Peyer's patch (tissue), 4 donors: ENCODE measurements at regions not wholly inside any gene's neighbourhood (a gene's known extent, or its start where the extent isn't known, plus 50 kb on each side); places are given as distances from the start of the nearest gene placed in this dataset.

Source experiments
- POLR2A ChIP-seq, 2 donors: fragments of 450-650 bp; IDR thresholded peaks; one replicate each; pipeline ENCODE4 v1.5.1; 2017; ENCODE audit warnings: antibody characterized with exemption in 2 of 2, mild to moderate bottlenecking in 2 of 2, moderate library complexity in 2 of 2
- TF ChIP-seq, protein P1 (sequence below), 6 experiments: fragments of 450-650 bp in 4 of 6; fragments of 200-600 bp in 2 of 6; sonication (generic) in 1 of 6; IDR thresholded peaks; one replicate each; pipeline ENCODE4 v1.5.1; 2017 to 2019; ENCODE audit warnings: antibody characterized with exemption in 6 of 6, mild to moderate bottlenecking in 3 of 6, moderate library complexity in 1 of 6

DNA sequence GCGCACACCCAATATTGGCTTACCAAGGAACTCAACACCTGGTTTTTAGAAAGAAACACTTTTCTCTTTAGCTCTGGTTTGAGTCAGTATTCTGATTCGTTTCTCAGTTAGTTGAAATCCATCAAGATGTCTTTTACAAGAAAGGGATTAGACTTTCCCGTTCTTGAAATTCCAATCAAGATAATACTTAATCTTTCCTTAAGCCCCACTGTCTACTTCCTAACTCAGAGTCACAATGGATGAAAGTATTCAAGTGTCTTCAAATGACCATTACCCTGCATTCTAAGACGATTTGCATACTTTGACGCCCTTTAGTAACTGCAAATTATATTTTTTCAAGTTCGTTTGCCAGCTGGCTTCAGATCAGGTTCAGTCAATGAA, 189.8 kb downstream of the USP22 start:
- TF ChIP-seq, protein P1, sequence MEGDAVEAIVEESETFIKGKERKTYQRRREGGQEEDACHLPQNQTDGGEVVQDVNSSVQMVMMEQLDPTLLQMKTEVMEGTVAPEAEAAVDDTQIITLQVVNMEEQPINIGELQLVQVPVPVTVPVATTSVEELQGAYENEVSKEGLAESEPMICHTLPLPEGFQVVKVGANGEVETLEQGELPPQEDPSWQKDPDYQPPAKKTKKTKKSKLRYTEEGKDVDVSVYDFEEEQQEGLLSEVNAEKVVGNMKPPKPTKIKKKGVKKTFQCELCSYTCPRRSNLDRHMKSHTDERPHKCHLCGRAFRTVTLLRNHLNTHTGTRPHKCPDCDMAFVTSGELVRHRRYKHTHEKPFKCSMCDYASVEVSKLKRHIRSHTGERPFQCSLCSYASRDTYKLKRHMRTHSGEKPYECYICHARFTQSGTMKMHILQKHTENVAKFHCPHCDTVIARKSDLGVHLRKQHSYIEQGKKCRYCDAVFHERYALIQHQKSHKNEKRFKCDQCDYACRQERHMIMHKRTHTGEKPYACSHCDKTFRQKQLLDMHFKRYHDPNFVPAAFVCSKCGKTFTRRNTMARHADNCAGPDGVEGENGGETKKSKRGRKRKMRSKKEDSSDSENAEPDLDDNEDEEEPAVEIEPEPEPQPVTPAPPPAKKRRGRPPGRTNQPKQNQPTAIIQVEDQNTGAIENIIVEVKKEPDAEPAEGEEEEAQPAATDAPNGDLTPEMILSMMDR (IDR thresholded peaks at IDR 0.05) = no peak
- no peak for TF ChIP-seq POLR2A (IDR thresholded peaks at IDR 0.05)
